GM18517 (cell line): ENCODE measurements at regions not wholly inside any gene's neighbourhood (a gene's known extent, or its start where the extent isn't known, plus 50 kb on each side); places are given as distances from the start of the nearest gene placed in this dataset.

Experiments
- ATAC-seq: cut with Tn5 transposase; IDR thresholded peaks from one replicate; pipeline ENCODE4 v1.9.1; 2021; ENCODE audit warnings: mild to moderate bottlenecking, moderate library complexity; ENCODE audit not compliant: unreplicated experiment

DNA sequence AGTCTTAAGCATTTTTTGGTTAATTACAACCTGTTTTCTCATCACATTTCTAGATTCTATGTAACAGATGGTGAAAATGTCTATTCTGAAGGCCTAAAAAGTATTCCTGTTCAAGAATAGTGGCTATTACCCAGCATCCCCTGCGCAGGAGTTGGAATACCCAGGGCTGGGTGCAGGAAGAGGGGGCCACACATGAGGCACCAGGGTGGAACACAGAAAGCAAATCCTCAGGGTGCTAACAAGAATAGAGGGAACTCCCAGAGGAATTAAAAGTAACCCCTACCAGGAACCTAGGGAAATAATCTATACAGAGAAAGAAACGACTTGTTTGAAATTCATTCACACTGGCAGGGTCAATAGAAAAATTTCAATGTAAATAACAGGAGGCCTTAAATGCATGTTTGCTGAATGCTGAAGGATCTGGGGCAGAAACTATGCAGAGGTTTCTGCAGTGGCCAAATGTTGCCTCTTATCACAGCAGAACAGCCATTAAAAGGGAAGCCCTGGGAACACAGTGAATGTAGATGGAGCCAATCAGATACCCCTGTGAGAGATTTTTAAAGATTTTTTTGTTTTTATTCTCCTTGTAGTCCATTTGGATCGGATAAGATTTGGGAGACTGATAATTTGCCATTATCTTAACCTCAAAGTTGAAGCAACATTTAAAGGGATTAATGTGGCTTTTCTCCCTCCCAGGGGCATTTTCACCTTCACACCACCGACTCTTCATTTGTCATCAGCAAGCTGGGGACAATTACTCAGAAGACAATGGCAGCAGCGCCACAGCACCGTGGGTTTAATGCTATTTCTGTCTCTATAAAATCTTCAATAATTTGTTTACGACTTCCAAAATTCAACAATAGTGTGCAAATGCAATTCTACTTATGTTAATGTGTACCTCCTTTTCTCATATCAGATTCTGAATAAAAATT is 196.0 kb upstream of the PSMD7 start:
- ATAC-seq, result no peak

GRCh38 chr16:74099530-74099929 is 197.1 kb upstream of the PSMD7 start:
- ATAC-seq, result no peak

DNA sequence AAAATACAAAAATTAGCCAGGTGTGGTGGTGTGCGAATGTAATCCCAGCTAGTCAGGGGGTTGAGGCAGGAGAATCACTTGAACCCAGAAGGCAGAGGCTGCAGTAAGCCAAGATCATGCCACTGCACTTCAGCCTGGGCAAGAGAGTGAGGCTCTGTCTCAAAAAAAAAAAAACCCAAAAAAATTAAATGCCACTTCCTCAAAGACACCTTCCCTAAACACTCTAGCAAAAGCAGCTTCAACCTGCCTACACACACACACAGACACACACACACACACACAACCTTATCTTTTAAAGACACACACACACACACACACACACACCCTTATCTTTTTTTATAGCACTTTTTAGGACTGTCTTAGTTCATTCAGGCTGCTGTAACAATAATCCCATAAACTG is 201.7 kb upstream of the PSMD7 start:
- ATAC-seq, result no peak

DNA sequence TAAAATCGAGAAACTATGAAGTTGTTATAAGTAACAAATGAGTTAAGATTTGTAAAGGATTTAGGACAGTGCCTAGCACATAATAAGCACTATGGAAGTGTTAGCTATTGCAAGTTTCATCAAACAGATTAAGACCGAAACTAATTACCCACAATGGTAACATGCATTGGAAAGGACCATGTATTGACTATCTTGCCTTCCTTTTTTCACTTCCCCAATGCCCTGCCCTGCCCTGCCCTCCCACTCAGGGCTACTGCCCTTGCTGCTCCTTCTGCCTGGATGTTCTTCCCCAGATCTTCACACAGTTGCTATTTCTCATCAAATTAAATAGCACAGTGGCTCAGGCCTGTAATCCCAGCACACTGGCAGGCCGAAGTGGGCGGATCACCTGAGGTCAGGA is 202.1 kb upstream of the PSMD7 start:
- no peak for ATAC-seq

- no peak for ATAC-seq
Observed at GRCh38 chr16:74092336-74092735, 204.3 kb upstream of the PSMD7 start.

- no peak for ATAC-seq
Observed at GRCh38 chr16:74090871-74091270, 205.7 kb upstream of the PSMD7 start.

GRCh38 chr16:74083541-74083940 is 213.1 kb upstream of the PSMD7 start:
- no peak for ATAC-seq

DNA sequence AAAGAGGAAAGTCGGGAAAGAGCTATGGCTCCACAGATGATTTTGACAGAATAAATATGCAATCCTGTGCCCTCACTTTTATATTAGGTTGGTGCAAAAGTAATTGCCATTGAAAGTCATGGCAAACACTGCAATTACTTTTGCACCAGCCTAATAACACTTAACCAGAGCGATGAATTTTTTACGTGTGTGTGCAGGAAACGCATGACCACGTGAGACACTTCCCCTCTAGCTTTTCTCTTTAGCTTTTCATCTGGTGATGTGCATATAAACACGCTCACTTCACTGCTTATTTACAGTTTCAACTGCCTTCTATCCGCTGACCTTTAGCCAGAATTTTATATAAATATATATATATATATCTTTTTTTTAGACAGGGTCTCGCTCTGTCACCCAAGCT is 216.3 kb upstream of the PSMD7 start:
- ATAC-seq, result no peak

DNA sequence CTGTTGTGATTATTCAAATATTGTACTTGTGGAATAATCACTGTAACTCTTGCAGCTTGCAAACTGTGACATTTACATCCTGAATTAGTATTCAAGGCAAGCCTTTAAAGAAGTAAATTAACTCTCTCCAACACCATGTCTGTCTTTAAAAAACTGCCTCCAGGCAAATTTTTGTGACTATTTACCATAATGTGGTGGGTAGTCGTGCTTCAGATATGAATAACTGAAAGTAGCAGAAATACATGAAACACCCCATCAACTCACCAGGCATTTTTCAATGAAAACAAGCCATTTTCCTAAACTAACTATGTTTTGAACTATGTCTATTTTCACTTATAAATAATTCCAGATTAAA is 217.4 kb upstream of the PSMD7 start:
- ATAC-seq, result no peak

- ATAC-seq, result no peak
Observed at GRCh38 chr16:74078511-74079231, 217.9 kb upstream of the PSMD7 start.

- no peak for ATAC-seq
Observed at GRCh38 chr16:74076568-74076967, 220.0 kb upstream of the PSMD7 start.

- ATAC-seq, result no peak
Observed at GRCh38 chr16:74075393-74075792, 221.2 kb upstream of the PSMD7 start.

DNA sequence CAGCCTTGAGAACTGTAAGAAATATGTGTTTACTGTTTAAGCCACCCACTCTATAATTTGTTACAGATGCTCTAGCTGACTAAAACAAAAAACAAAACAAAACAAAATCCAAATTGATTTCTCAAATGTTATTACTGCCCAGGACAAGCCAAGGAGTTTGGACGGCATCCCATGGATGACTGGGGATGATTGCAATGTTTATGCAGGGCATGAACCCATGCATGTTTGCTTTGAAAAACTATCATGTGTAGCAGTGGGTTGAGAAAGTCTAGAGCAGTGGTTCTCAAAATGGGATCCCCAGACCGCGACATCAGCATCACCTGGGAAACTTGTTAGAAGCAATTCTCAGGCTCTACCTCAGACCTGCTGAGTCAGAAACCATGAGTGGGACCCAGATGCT is 223.2 kb upstream of the PSMD7 start:
- ATAC-seq, result no peak

DNA sequence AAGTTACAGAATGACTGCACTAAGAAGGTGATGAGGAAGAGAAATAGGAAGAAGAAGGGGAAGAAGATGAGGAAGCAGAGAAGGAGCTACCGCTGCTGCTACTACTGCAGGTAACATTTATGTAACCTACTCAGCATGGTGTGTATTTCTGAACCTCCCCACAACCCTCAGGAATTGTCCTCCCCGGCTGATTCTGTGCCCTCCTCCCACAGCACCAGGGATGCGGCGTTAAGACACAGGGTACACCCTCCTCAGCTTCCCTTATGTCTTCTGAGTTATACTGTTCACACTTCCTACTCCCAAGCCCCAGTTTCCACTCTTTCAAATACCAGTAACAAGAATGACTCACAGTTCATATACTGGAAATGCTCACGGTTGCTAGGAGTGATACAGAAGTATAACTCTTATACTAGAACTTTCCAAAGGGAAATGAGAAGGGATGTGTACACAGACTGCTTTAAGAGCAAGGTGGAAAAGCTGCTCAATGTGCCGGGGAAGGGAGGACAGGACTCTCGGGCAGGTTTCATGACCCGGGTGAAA is 224.5 kb upstream of the PSMD7 start:
- no peak for ATAC-seq

DNA sequence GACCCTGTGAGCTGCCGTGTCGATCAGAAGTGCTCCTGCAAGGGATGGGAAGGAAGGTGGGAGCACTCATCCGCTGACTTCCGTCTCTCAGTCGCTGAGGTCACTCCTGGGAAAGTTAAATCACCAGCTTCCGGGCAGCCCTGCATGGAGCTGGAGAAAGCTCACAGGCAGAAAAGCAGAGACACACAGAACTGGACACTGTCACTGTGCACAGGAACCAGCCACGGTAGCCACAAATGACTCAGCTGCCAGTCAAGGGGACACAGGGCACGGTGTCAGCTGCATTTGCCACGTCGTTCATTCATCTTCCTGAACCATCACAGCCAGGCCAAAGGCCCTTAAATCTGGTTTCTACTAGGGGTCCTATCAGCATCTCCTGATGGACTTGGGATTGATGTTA is 226.4 kb upstream of the PSMD7 start:
- ATAC-seq, result no peak

GRCh38 chr16:74064120-74064735 is 232.4 kb upstream of the PSMD7 start:
- ATAC-seq, result no peak

DNA sequence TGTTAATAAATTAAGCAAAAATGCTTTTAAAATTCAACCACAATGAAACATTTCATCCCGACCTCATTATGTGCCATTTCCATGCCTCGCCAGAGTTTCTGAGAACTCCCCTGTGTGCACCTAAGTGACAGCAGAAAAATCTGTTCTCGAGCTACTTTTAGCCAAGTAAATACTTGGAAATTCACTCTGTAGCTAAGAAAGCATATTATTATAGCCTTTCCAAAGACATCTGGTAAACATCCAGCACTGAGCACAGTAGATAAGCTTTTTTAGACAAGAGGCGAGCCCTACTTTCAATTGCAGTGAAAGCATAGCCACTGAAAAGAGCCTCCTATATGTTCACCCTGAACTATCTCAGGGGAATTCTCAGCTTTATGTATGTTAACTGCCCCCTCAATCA is 242.8 kb upstream of the PSMD7 start:
- ATAC-seq, result no peak

DNA sequence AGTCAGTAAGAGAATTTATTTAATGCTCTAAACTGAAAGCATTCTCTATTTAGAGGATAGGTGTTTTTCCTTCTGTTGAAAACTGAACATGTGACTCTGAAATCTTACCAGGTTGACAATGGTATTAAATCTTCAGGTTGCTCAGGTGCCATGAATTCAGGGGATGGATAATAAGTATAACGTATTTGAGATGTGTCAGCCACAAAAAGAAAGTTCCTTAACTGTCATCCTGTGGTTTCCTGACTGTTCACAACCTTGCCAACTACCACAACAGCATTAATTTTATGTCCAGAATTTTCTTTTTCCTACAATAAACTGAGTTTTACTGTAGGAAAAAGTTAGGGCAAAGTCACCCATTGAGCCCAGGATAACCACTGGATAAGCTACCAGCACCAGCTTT is 243.3 kb upstream of the PSMD7 start:
- no peak for ATAC-seq

DNA sequence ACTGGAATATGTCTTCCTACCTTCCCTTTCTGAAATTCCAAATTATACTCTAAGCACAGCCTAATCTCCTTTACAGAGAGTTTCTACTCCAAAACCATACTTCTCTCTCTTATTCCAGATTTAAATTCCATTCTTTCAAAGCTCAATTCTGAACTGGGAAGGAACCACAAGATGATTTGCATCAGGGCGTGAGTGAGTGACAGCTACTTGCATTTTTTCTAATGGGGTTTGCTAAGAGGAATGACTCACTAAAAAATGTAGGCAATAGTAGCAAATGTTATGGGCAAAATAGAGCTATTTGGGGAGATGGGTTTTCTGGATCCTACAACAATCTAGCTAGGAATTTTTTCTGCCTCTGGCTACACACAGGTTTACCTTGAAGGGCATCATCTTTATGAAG is 244.6 kb upstream of the PSMD7 start:
- no peak for ATAC-seq

- no peak for ATAC-seq
Observed at GRCh38 chr16:74049027-74049426, 247.6 kb upstream of the PSMD7 start.

GRCh38 chr16:74046524-74046923 is 250.1 kb upstream of the PSMD7 start:
- no peak for ATAC-seq

- ATAC-seq, result no peak
Observed at GRCh38 chr16:74045513-74045912, 251.1 kb upstream of the PSMD7 start.
